ENCODE measurements at regions not wholly inside any gene's neighbourhood (a gene's known extent, or its start where the extent isn't known, plus 50 kb on each side); places are given as distances from the start of the nearest gene placed in this dataset.

GRCh38 chr1:81125672-81126071 lies 675.1 kb upstream of the ADGRL2 start:
- DNase-seq, result no peak

GRCh38 chr1:81121306-81121705 lies 679.4 kb upstream of the ADGRL2 start:
- DNase-seq, result no peak

GRCh38 chr1:81119319-81119718 lies 681.4 kb upstream of the ADGRL2 start:
- DNase-seq, result no peak

- DNase-seq, result no peak
Measured at GRCh38 chr1:81118550-81118949, 682.2 kb upstream of the ADGRL2 start.

GRCh38 chr1:81115422-81115821 lies 685.3 kb upstream of the ADGRL2 start:
- DNase-seq, result no peak

GRCh38 chr1:81114191-81114590 lies 686.5 kb upstream of the ADGRL2 start:
- DNase-seq, result no peak

- no peak for DNase-seq
Measured at GRCh38 chr1:81113688-81114087, 687.0 kb upstream of the ADGRL2 start.

GRCh38 chr1:81111818-81112217 lies 688.9 kb upstream of the ADGRL2 start:
- no peak for DNase-seq

- DNase-seq, result no peak
Measured at GRCh38 chr1:81109038-81109437, 691.7 kb upstream of the ADGRL2 start.

- no peak for DNase-seq
Measured at GRCh38 chr1:81097860-81098259, 702.9 kb upstream of the ADGRL2 start.

- DNase-seq, result no peak
Measured at GRCh38 chr1:81073580-81073979, 727.2 kb upstream of the ADGRL2 start.

GRCh38 chr1:81071969-81072753 lies 728.6 kb upstream of the ADGRL2 start:
- no peak for DNase-seq

- no peak for DNase-seq
Measured at GRCh38 chr1:81071072-81071858, 729.5 kb upstream of the ADGRL2 start.

- no peak for DNase-seq
Measured at GRCh38 chr1:81069856-81070255, 730.9 kb upstream of the ADGRL2 start.

- DNase-seq, result no peak
Measured at GRCh38 chr1:81068726-81069125, 732.0 kb upstream of the ADGRL2 start.

GRCh38 chr1:81053826-81054225 lies 746.9 kb upstream of the ADGRL2 start:
- DNase-seq, result no peak

- DNase-seq, result no peak
Measured at GRCh38 chr1:81052162-81052561, 748.6 kb upstream of the ADGRL2 start.

GRCh38 chr1:81050390-81050789 lies 750.3 kb upstream of the ADGRL2 start:
- no peak for DNase-seq

- DNase-seq, result no peak
Measured at GRCh38 chr1:81044708-81045107, 756.0 kb upstream of the ADGRL2 start.

- DNase-seq, result no peak
Measured at GRCh38 chr1:81042225-81042624, 758.5 kb upstream of the ADGRL2 start.

GRCh38 chr1:81034291-81034690 lies 766.4 kb upstream of the ADGRL2 start:
- DNase-seq, result no peak

- no peak for DNase-seq
Measured at GRCh38 chr1:81032973-81033425, 767.7 kb upstream of the ADGRL2 start.

- no peak for DNase-seq
Measured at GRCh38 chr1:81032374-81032773, 768.4 kb upstream of the ADGRL2 start.

- DNase-seq, result no peak
Measured at GRCh38 chr1:81030441-81030840, 770.3 kb upstream of the ADGRL2 start.
